ENCODE measurements at regions not wholly inside any gene's neighbourhood (a gene's known extent, or its start where the extent isn't known, plus 50 kb on each side); places are given as distances from the start of the nearest gene placed in this dataset.

DNA sequence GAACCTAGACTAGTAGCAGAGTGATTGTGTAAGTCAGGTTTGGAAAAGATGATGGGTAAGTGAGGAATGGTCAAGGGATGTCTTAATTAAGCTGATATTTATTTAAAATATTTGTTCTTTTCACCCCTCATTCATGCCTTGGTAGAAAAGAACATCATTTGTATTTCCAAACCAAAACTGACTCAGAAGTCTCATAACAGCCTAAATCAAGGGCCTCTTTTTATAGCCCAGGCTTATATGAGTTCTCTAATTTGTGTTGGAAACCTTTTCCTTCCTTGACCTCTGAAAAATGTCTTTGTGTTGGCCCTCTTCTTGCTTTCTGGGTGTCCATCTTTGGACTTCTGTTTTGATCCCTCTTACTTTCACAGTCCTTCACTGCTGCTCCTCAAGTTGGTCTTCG is 1428.2 kb downstream of the MRPL39 start:
- peak; percentile 64; the same call in 1 of the 2 replicates for TF ChIP-seq ZNF274 (IDR thresholded peaks at IDR 0.05; ENCODE audit: borderline replicate concordance, extremely low read depth, low read length)
- no peak for TF ChIP-seq POLR2AphosphoS5 (IDR thresholded peaks at IDR 0.05; ENCODE audit: low read depth, low read length)
- TF ChIP-seq, protein P1, sequence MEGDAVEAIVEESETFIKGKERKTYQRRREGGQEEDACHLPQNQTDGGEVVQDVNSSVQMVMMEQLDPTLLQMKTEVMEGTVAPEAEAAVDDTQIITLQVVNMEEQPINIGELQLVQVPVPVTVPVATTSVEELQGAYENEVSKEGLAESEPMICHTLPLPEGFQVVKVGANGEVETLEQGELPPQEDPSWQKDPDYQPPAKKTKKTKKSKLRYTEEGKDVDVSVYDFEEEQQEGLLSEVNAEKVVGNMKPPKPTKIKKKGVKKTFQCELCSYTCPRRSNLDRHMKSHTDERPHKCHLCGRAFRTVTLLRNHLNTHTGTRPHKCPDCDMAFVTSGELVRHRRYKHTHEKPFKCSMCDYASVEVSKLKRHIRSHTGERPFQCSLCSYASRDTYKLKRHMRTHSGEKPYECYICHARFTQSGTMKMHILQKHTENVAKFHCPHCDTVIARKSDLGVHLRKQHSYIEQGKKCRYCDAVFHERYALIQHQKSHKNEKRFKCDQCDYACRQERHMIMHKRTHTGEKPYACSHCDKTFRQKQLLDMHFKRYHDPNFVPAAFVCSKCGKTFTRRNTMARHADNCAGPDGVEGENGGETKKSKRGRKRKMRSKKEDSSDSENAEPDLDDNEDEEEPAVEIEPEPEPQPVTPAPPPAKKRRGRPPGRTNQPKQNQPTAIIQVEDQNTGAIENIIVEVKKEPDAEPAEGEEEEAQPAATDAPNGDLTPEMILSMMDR (IDR thresholded peaks at IDR 0.05; ENCODE audit: control extremely low read depth in 1 of 3, insufficient read depth in 1 of 3, low read depth in 1 of 3, low read length in 3 of 3) = no peak
- TF ChIP-seq, protein P2, sequence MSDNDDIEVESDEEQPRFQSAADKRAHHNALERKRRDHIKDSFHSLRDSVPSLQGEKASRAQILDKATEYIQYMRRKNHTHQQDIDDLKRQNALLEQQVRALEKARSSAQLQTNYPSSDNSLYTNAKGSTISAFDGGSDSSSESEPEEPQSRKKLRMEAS (IDR thresholded peaks at IDR 0.05) = no peak
- no peak for TF ChIP-seq CHD2 (IDR thresholded peaks at IDR 0.05; ENCODE audit: low read length)
